ENCODE measurements at regions not wholly inside any gene's neighbourhood (a gene's known extent, or its start where the extent isn't known, plus 50 kb on each side); places are given as distances from the start of the nearest gene placed in this dataset.
"Not testable (repeated sequence)": the region's sequence is repeated elsewhere in the genome, so short reads cannot be mapped to it uniquely, and the experiment has no call there.

- H3K9me3 ChIP-seq (replicated peaks; ENCODE audit: control insufficient read depth, insufficient read depth, low read depth, low read length); FAIRE-seq; H4K20me1 ChIP-seq (replicated peaks; ENCODE audit: control insufficient read depth, insufficient read depth, low read length); H3K4me2 ChIP-seq (ENCODE audit: insufficient read depth, low read length); ATAC-seq; CTCF ChIA-PET (ENCODE audit: low intra/inter-chr PET ratio); H3K79me2 ChIP-seq (ENCODE audit: control insufficient read depth, insufficient read depth, low read length); BruUV-seq (replicated peaks); H3K27me3 ChIP-seq (ENCODE audit: control insufficient read depth in 2 of 2, insufficient read depth in 2 of 2, low read length in 2 of 2); H3K9me1 ChIP-seq (ENCODE audit: control insufficient read depth, insufficient read depth, low read length); DNase-seq (ENCODE audit: extremely low read depth in 1 of 4, low spot score in 3 of 4); H3K4me3 ChIP-seq; in situ Hi-C loops (cut with MboI); H3K36me3 ChIP-seq (ENCODE audit: control insufficient read depth, insufficient read depth, low read length); TF ChIP-seq NR2C1 (IDR thresholded peaks at IDR 0.05): not testable (repeated sequence)
- peak overlapping the region; percentile 96 for H2AFZ ChIP-seq (ENCODE audit: low read depth, low read length)
- 72% methylated on average over 10 of the region's 11 CpGs for WGBS (ENCODE audit: insufficient coverage, low coverage, missing lambda C conversion rate)
- intact Hi-C loops (cut with micrococcal nuclease) = loop anchor here (2.0 kb wide), 1 partner anchor 30 kb away; no protein-coding TSS in a partner anchor
- H3K4me1 ChIP-seq (replicated peaks in 1 of 2; ENCODE audit: control insufficient read depth in 2 of 2, insufficient read depth in 2 of 2, low read length in 2 of 2) = peaks cover 18 to 75% of the 10 kb centered on the region in 2 experiments
- POLR2A ChIA-PET = interaction anchor here (0.9 to 1.4 kb wide), 2 partner anchors 10 to 43 kb away, joined by 3 read pairs; no protein-coding TSS in a partner anchor
- H3K9ac ChIP-seq (ENCODE audit: insufficient read depth in 1 of 2, low read depth in 2 of 2, low read length in 2 of 2) = peak overlapping the region in 1 of 2 experiments; percentile 64; a peak in 3 of 4 replicates
- peak overlapping the region; percentile 87 for H3K27ac ChIP-seq (ENCODE audit: extremely low read depth, low read depth, low read length)
- TF ChIP-seq YY1 (IDR thresholded peaks at IDR 0.05; ENCODE audit: borderline replicate concordance in 1 of 3, control insufficient read depth in 1 of 3, extremely low read depth in 1 of 3, insufficient read depth in 3 of 3, insufficient read length in 1 of 3, insufficient replicate concordance in 2 of 3, low read depth in 1 of 3, low read length in 2 of 3) = peak in 1 of 3 experiments; percentile 34
- peak; percentile 28 for TF ChIP-seq MXD1 (CRISPR knock-in tag; IDR thresholded peaks at IDR 0.05; ENCODE audit: borderline replicate concordance, poor library complexity, severe bottlenecking)
- 0 out of 2 replicates have a peak, but pooled peaks have one; percentile 46 for TF ChIP-seq ZNF707 (CRISPR knock-in tag; conservative IDR thresholded peaks at IDR 0.05)
- 0 out of 2 replicates have a peak, but pooled peaks have one; percentile 10 for TF ChIP-seq NR2C1 (tag; IDR thresholded peaks at IDR 0.05)
- 0 out of 2 replicates have a peak, but pooled peaks have one; percentile 33 for TF ChIP-seq TCF15 (CRISPR knock-in tag; IDR thresholded peaks at IDR 0.05)
- 0 out of 2 replicates have a peak, but pooled peaks have one; percentile 14 for TF ChIP-seq TRIM25 (IDR thresholded peaks at IDR 0.05; ENCODE audit: borderline replicate concordance)
- peak; percentile 77; the same call in 1 of the 2 replicates for TF ChIP-seq DMBX1 (CRISPR knock-in tag; IDR thresholded peaks at IDR 0.05; ENCODE audit: borderline replicate concordance)
- peak in 1 of 2 experiments; percentile 38; a peak in 1 of 4 replicates for TF ChIP-seq MLLT1 (IDR thresholded peaks at IDR 0.05)
- peak; percentile 72; the same call in 1 of the 2 replicates for TF ChIP-seq ZNF449 (CRISPR knock-in tag; IDR thresholded peaks at IDR 0.05)
- peak; percentile 60; the same call in 1 of the 2 replicates for TF ChIP-seq SMAD4 (CRISPR knock-in tag; conservative IDR thresholded peaks at IDR 0.05)
- 0 out of 2 replicates have a peak, but pooled peaks have one; percentile 13 for TF ChIP-seq GABPA (tag; conservative IDR thresholded peaks at IDR 0.05; ENCODE audit: low read depth)
- TF ChIP-seq CXXC5 (CRISPR knock-in tag; IDR thresholded peaks at IDR 0.05) = peak; percentile 55
- 0 out of 2 replicates have a peak, but pooled peaks have one; percentile 17 for TF ChIP-seq PTRF (tag; IDR thresholded peaks at IDR 0.05)
Observed at GRCh38 chr6:139444273-139444787, 69.9 kb upstream of the CITED2 start.

Data from K562 (cell line).